ENCODE measurements at regions not wholly inside any gene's neighbourhood (a gene's known extent, or its start where the extent isn't known, plus 50 kb on each side); places are given as distances from the start of the nearest gene placed in this dataset.

DNA sequence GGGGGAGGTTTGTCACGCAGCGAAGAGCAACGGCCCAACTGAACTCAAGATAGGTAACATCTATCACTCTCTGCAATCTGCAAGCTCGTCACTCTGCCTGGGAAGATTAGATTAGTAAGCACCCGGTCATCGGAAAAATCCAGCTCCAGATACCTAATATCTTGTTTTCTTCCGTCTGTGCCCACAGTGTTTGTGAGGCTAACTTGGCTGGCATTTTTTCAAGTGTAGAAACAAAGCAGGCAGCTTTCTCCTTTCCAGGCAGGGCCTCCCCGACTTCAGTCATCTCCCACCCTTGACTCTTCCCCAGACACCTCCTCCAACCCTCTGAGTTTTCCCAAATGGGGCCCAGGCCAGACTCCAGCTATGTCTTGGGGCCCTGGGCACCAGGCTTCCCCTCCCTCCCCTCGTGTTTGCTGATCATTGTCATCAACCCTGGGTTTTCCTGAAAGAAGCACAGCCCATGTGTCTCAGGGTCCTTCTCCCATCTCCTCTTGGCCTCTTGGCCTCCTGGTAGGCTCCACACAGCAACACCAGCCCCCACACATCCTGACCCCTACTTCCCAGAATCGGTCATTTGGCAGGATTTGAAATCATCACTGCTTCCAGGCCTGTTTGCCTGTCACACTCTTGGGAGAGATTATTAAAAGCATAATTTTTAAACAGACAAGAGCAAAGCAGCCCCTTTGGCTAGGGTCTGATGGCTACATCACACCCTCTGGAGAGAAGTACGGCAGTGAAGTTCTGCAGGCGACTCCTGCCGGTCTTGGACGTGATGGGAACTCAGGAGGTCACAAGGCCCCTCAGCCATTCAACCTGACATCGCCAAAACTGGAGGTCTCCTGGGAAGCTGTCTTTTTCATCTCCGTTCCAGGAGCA, 144.9 kb upstream of the ID2 start:
- TF ChIP-seq, protein P1, sequence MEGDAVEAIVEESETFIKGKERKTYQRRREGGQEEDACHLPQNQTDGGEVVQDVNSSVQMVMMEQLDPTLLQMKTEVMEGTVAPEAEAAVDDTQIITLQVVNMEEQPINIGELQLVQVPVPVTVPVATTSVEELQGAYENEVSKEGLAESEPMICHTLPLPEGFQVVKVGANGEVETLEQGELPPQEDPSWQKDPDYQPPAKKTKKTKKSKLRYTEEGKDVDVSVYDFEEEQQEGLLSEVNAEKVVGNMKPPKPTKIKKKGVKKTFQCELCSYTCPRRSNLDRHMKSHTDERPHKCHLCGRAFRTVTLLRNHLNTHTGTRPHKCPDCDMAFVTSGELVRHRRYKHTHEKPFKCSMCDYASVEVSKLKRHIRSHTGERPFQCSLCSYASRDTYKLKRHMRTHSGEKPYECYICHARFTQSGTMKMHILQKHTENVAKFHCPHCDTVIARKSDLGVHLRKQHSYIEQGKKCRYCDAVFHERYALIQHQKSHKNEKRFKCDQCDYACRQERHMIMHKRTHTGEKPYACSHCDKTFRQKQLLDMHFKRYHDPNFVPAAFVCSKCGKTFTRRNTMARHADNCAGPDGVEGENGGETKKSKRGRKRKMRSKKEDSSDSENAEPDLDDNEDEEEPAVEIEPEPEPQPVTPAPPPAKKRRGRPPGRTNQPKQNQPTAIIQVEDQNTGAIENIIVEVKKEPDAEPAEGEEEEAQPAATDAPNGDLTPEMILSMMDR (IDR thresholded peaks at IDR 0.05): no peak
- no peak for TF ChIP-seq POLR2A (IDR thresholded peaks at IDR 0.05)
